PC-3 (cell line): ENCODE measurements at regions not wholly inside any gene's neighbourhood (a gene's known extent, or its start where the extent isn't known, plus 50 kb on each side); places are given as distances from the start of the nearest gene placed in this dataset.

Experiments used
- ATAC-seq: fragments of 200-7000 bp; cut with Tn5 transposase; 2 replicates; pipeline ENCODE4 v1.9.1; 2020; ENCODE audit warnings: mild to moderate bottlenecking, moderate library complexity
- BruUV-seq: library from RNA; stranded (reverse); fragments of 400-500 nt; replicated peaks from 2 replicates; lab custom pipeline; 2021; lab: Mats Ljungman, UMichigan
- CTCF ChIA-PET: fragments of 300-600 bp; sonication (Branson Sonifier 250); formaldehyde crosslinking; loops from one replicate; lab custom pipeline; 2022; ENCODE audit warnings: antibody characterized with exemption; lab: Charles Lee
- POLR2A ChIA-PET: fragments of 300-600 bp; sonication (Branson Sonifier 250); formaldehyde crosslinking; loops from one replicate; lab custom pipeline; 2022; ENCODE audit warnings: antibody characterized with exemption; ENCODE audit not compliant: unreplicated experiment; lab: Charles Lee
- DNase-seq: peaks from one replicate; pipeline ENCODE4 v3.0.0-alpha.2; 2015
- H2AFZ ChIP-seq: fragments of 300-600 bp; sonication (generic); 2 replicates; pipeline ENCODE4 v1.6.0; 2016; ENCODE audit warnings: antibody characterized with exemption, low read length
- H3F3A ChIP-seq: fragments of 300-600 bp; sonication (generic); one replicate; pipeline ENCODE4 v1.6.0; 2017; ENCODE audit warnings: antibody characterized with exemption, low read length, control low read depth, mild to moderate bottlenecking; ENCODE audit not compliant: unreplicated experiment
- H3K27ac ChIP-seq: fragments of 300-600 bp; sonication (generic); 2 replicates; pipeline ENCODE4 v1.5.1; 2016; ENCODE audit warnings: mild to moderate bottlenecking, low read length
- H3K27me3 ChIP-seq: fragments of 300-600 bp; sonication (generic); 2 replicates; pipeline ENCODE4 v1.6.1; 2016; ENCODE audit warnings: low read length, mixed read lengths
- H3K36me3 ChIP-seq: fragments of 300-600 bp; sonication (generic); 2 replicates; pipeline ENCODE4 v1.6.1; 2016; ENCODE audit warnings: low read depth, mixed run types, low read length, mixed read lengths
- H3K4me1 ChIP-seq: fragments of 300-600 bp; sonication (generic); 2 replicates; pipeline ENCODE4 v1.5.1; 2016; ENCODE audit warnings: low read length; ENCODE audit not compliant: insufficient read depth
- H3K4me2 ChIP-seq: fragments of 300-600 bp; sonication (generic); 2 replicates; pipeline ENCODE4 v1.6.0; 2016; ENCODE audit warnings: low read length
- H3K4me3 ChIP-seq: fragments of 300-600 bp; sonication (generic); 2 replicates; pipeline ENCODE4 v1.5.1; 2016; ENCODE audit warnings: mild to moderate bottlenecking, low read length, mixed read lengths
- H3K79me2 ChIP-seq: fragments of 300-600 bp; sonication (generic); 2 replicates; pipeline ENCODE4 v1.6.1; 2017; ENCODE audit warnings: low read length, mixed read lengths
- H3K9ac ChIP-seq: fragments of 300-600 bp; sonication (generic); 2 replicates; pipeline ENCODE4 v1.6.0; 2016; ENCODE audit warnings: mild to moderate bottlenecking, low read length
- H3K9me2 ChIP-seq: fragments of 300-600 bp; sonication (generic); replicated peaks from 2 replicates; pipeline ENCODE4 v1.6.1; 2016; ENCODE audit warnings: mixed run types, low read length, mixed read lengths
- H3K9me3 ChIP-seq: fragments of 300-600 bp; sonication (generic); 2 replicates; pipeline ENCODE4 v1.6.1; 2016; ENCODE audit warnings: low read length, mixed read lengths
- H4K20me1 ChIP-seq: fragments of 300-600 bp; sonication (generic); 2 replicates; pipeline ENCODE4 v1.6.1; 2016; ENCODE audit warnings: low read length, mixed read lengths
- EZH2 ChIP-seq: fragments of 300-600 bp; sonication (generic); IDR thresholded peaks from one replicate; pipeline ENCODE4 v1.6.1; 2017; ENCODE audit warnings: antibody characterized with exemption, mild to moderate bottlenecking, low read length; ENCODE audit not compliant: unreplicated experiment
- EZH2phosphoT487 ChIP-seq: fragments of 300-600 bp; sonication (generic); IDR thresholded peaks from 2 replicates; pipeline ENCODE4 v1.6.1; 2018; ENCODE audit warnings: mild to moderate bottlenecking, antibody characterized with exemption, low read length, borderline replicate concordance
- intact Hi-C: fragments of 100-400 bp; cut with micrococcal nuclease; formaldehyde crosslinking; loops from 2 replicates; pipeline ENCODE4 v1.9.0; 2023
- TF ChIP-seq, protein P1 (sequence below): fragments of 300-600 bp; sonication (generic); conservative IDR thresholded peaks from 2 replicates; pipeline ENCODE4 v1.5.1; 2017; ENCODE audit warnings: antibody characterized with exemption, low read depth, mild to moderate bottlenecking, low read length

DNA sequence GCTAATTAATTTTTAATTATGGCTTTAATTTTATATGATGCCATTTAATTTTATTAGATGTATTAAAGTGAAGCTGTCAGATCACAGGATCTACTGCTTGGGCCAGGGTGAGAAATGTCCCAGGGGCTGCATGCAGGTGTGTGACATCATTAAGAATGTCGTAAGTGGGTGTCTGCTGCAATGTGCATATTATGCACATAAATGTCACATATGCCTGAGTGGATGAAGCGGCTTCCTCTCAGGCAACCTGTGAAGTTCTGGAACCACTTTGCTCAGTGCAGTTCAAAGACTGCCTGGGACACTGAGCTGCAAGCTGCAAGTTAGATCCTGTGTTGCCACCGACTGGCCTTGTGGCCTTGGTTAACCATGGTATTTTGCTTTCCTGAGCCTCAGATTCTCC lies 355.0 kb downstream of the UQCRFS1 start:
- Histone ChIP-seq H3K9me3 (no peaks in the 10 kb centered on the region), H3K27ac (no peak overlapping the region), H3K9me2 (no peaks in the 10 kb centered on the region), H4K20me1 (no peaks in the 10 kb centered on the region), H2AFZ (no peak overlapping the region), H3K27me3 (no peaks in the 10 kb centered on the region), H3K4me2 (no peak overlapping the region), H3K4me1 (no peaks in the 10 kb centered on the region), H3F3A (no peaks in the 10 kb centered on the region), H3K36me3 (no peaks in the 10 kb centered on the region), H3K4me3 (no peak overlapping the region), H3K79me2 (no peaks in the 10 kb centered on the region), H3K9ac (no peak overlapping the region)
- no TSS peak for BruUV-seq
- TF ChIP-seq EZH2phosphoT487: no peak
- TF ChIP-seq, protein P1, sequence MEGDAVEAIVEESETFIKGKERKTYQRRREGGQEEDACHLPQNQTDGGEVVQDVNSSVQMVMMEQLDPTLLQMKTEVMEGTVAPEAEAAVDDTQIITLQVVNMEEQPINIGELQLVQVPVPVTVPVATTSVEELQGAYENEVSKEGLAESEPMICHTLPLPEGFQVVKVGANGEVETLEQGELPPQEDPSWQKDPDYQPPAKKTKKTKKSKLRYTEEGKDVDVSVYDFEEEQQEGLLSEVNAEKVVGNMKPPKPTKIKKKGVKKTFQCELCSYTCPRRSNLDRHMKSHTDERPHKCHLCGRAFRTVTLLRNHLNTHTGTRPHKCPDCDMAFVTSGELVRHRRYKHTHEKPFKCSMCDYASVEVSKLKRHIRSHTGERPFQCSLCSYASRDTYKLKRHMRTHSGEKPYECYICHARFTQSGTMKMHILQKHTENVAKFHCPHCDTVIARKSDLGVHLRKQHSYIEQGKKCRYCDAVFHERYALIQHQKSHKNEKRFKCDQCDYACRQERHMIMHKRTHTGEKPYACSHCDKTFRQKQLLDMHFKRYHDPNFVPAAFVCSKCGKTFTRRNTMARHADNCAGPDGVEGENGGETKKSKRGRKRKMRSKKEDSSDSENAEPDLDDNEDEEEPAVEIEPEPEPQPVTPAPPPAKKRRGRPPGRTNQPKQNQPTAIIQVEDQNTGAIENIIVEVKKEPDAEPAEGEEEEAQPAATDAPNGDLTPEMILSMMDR: no peak
- no peak for TF ChIP-seq EZH2
- CTCF ChIA-PET: no interaction called here
- intact Hi-C loops: no loop called here
- ATAC-seq (no peak), DNase-seq (no peak)
- POLR2A ChIA-PET: no interaction called here

DNA sequence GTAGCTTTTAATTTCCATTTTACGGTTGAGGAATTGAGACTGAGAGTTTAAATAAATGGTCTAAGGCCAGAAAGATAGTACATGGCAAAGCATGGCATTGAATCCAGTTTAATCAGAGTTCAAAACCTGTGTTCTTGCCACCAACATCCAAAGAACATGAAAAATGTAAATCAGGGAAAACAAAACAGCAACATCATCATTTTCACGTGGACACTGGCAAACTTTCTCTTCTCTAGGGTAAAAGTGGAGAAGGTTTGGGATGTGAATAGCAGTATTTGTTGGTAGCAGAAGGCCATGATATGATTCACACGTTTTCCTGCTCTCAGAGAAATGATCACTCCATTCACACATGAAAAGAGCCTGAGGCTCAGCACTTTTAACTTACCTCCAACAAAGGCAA lies 357.7 kb downstream of the UQCRFS1 start:
- no peaks in the 10 kb centered on the region for H3K9me3 ChIP-seq
- H3K4me1 ChIP-seq: no peaks in the 10 kb centered on the region
- ChIA-PET POLR2A (no interaction called here), CTCF (no interaction called here)
- H3K36me3 ChIP-seq: no peaks in the 10 kb centered on the region
- no peaks in the 10 kb centered on the region for H3K79me2 ChIP-seq
- no peak overlapping the region for H3K4me2 ChIP-seq
- no peak overlapping the region for H3K9ac ChIP-seq
- DNase-seq (no peak), ATAC-seq (no peak)
- intact Hi-C loops: no loop called here
- TF ChIP-seq EZH2 (no peak), EZH2phosphoT487 (no peak)
- TF ChIP-seq, protein P1: no peak
- H2AFZ ChIP-seq: no peak overlapping the region
- H3F3A ChIP-seq: no peaks in the 10 kb centered on the region
- H3K9me2 ChIP-seq: no peaks in the 10 kb centered on the region
- BruUV-seq: no TSS peak
- no peaks in the 10 kb centered on the region for H3K27me3 ChIP-seq
- no peaks in the 10 kb centered on the region for H4K20me1 ChIP-seq
- no peak overlapping the region for H3K4me3 ChIP-seq
- no peak overlapping the region for H3K27ac ChIP-seq

DNA sequence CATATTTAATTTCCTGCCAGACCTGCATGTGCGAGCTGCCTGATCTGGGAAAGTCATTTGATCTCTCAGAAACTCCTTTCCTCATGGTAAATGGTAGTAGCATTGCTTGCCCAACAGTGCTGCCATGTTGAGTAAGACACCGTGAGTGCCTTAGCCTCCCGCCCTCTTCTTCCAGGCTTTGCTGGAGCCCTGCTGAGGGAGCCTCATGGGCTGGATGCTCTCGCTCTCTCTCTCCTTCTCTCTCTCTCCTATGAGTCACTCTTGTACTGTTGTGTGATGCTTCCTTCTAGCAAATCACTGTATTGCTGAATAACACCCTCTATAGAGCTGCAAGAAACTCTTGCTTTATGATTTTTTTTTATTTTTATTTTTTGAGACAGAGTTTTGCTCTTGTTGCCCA lies 365.5 kb downstream of the UQCRFS1 start:
- no peaks in the 10 kb centered on the region for H3K9me3 ChIP-seq
- no peaks in the 10 kb centered on the region for H3F3A ChIP-seq
- no peak for DNase-seq
- no peak overlapping the region for H3K27ac ChIP-seq
- no peaks in the 10 kb centered on the region for H4K20me1 ChIP-seq
- H3K4me1 ChIP-seq: no peaks in the 10 kb centered on the region
- no peak overlapping the region for H3K4me2 ChIP-seq
- POLR2A ChIA-PET: no interaction called here
- H3K27me3 ChIP-seq: no peaks in the 10 kb centered on the region
- no peak overlapping the region for H2AFZ ChIP-seq
- H3K79me2 ChIP-seq: no peaks in the 10 kb centered on the region
- no TSS peak for BruUV-seq
- no peak overlapping the region for H3K9ac ChIP-seq
- no peaks in the 10 kb centered on the region for H3K36me3 ChIP-seq
- TF ChIP-seq, protein P1: no peak
- TF ChIP-seq EZH2phosphoT487: no peak
- no peak for TF ChIP-seq EZH2
- no peak overlapping the region for H3K4me3 ChIP-seq
- intact Hi-C loops: no loop called here
- ATAC-seq: no peak
- H3K9me2 ChIP-seq: no peaks in the 10 kb centered on the region
- CTCF ChIA-PET: no interaction called here
